K562 (cell line): ENCODE measurements at regions not wholly inside any gene's neighbourhood (a gene's known extent, or its start where the extent isn't known, plus 50 kb on each side); places are given as distances from the start of the nearest gene placed in this dataset.

Experiments used
- CHCHD3 ChIP-seq: fragments of 250-450 bp; sonication (Bioruptor Pico); IDR thresholded peaks from 2 replicates; pipeline ENCODE4 v2.1.2; 2022; ENCODE audit warnings: mild to moderate bottlenecking
- FOXA1 ChIP-seq: fragments of 450-650 bp; IDR thresholded peaks from 2 replicates; pipeline ENCODE4 v1.6.1; 2016; ENCODE audit warnings: mild to moderate bottlenecking, borderline replicate concordance
- JUND ChIP-seq, 2 experiments: IDR thresholded peaks; 2 replicates in 1 of 2; 3 replicates in 1 of 2; pipeline ENCODE4 v1.6.1; 2011; ENCODE audit warnings: borderline replicate concordance in 2 of 2, low read depth in 2 of 2, low read length in 2 of 2, improper control_type of control experiment in 1 of 2, missing biosample characterization in 1 of 2, missing genetic modification characterization in 1 of 2, missing genetic modification reagents in 1 of 2
- KDM1A ChIP-seq, 2 experiments: fragments of 450-650 bp; IDR thresholded peaks; 2 replicates each; pipeline ENCODE4 v1.6.1; 2016; ENCODE audit warnings: mild to moderate bottlenecking in 2 of 2
- NR2C1 ChIP-seq, 2 experiments: fragments of 450-650 bp; IDR thresholded peaks; 2 replicates each; pipeline ENCODE4 v1.6.1; 2017; ENCODE audit warnings: mild to moderate bottlenecking in 2 of 2, antibody characterized with exemption in 1 of 2, inconsistent platforms in 1 of 2, missing compliant biosample characterization in 1 of 2, missing genetic modification characterization in 1 of 2
- NR2C2 ChIP-seq, 2 experiments: fragments of 200-800 bp in 1 of 2; sonication (Bioruptor generic) in 1 of 2; sonication (generic) in 1 of 2; formaldehyde crosslinking in 1 of 2; IDR thresholded peaks; 2 replicates each; pipeline versions ENCODE4 v1.6.1 to v1.8.0; 2016 to 2022; ENCODE audit warnings: mild to moderate bottlenecking in 1 of 2, missing compliant biosample characterization in 1 of 2, missing genetic modification characterization in 1 of 2, missing genetic modification reagents in 1 of 2
- POLR2A ChIP-seq: fragments of 450-650 bp; conservative IDR thresholded peaks from 2 replicates; pipeline ENCODE4 v1.6.1; 2016
- ZNF124 ChIP-seq: sonication (generic); formaldehyde crosslinking; IDR thresholded peaks from 2 replicates; pipeline ENCODE4 v1.8.1; 2022; ENCODE audit warnings: missing genetic modification reagents
- ZNF780A ChIP-seq: fragments of 250-450 bp; sonication (Bioruptor Pico); IDR thresholded peaks from 2 replicates; pipeline ENCODE4 v1.5.0; 2021; ENCODE audit warnings: mild to moderate bottlenecking
- ZZZ3 ChIP-seq: fragments of 450-650 bp; IDR thresholded peaks from 2 replicates; pipeline ENCODE4 v1.6.1; 2016; ENCODE audit warnings: antibody characterized with exemption, mild to moderate bottlenecking, moderate library complexity
- TF ChIP-seq, protein P1 (sequence below), 3 experiments: IDR thresholded peaks in 2 of 3; conservative IDR thresholded peaks in 1 of 3; 2 replicates each; pipeline ENCODE4 v1.5.1; 2011 to 2012; ENCODE audit warnings: low read length in 3 of 3, mild to moderate bottlenecking in 3 of 3, control low read depth in 2 of 3, improper control_type of control experiment in 1 of 3, inconsistent platforms in 1 of 3, low read depth in 1 of 3, mixed read lengths in 1 of 3, moderate library complexity in 1 of 3; ENCODE audit not compliant: insufficient read depth in 2 of 3
- TF ChIP-seq, protein P2 (sequence below): sonication (generic); formaldehyde crosslinking; IDR thresholded peaks from 2 replicates; pipeline ENCODE4 v1.8.1; 2023; ENCODE audit warnings: mild to moderate bottlenecking, missing genetic modification reagents

DNA sequence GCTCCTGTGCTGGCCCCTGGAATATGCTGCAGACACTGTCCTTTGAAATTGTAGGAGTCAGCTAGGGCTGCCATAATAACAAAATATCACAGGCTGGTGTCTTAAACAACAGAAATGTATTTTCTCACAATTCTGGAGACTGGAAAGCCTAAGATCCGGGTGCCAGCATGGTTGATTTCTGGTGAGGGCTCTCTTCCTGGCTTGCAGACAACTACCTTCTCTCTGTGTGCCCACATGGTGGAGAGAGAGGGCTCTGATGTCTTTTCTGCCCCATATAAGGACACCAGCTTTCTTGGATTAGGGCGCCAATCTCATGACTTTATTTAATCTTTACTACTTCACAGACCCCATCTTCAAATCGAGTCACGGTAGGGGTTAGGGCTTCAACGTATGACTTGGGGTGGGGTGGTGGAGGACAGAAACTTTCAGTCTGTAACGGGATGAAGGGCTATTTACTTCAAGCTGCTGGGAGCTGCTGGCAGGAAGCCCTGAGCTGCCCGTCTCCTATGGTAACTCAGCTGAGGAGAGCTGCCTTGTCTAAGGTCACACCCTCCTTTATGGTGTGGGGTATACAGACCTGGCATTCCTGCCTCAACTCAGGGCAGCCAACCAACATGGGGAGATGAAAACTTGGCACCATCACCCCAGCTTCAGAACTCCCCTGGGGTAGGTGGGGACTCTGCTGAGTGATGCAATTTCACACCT is 142.9 kb upstream of the ZBED5 start:
- TF ChIP-seq POLR2A (no peak), CHCHD3 (CRISPR knock-in tag) (no peak), NR2C2 (CRISPR knock-in tag; IDR thresholded peaks at IDR 0.05) (no peak), NR2C2 (tag; IDR thresholded peaks at IDR 0.05) (no peak), ZZZ3 (no peak), ZNF780A (CRISPR knock-in tag) (no peak), NR2C1 (IDR thresholded peaks at IDR 0.05) (no peak), NR2C1 (tag; IDR thresholded peaks at IDR 0.05) (no peak), KDM1A (IDR thresholded peaks at IDR 0.05) (no peak), JUND (IDR thresholded peaks at IDR 0.05; ENCODE audit: borderline replicate concordance, low read depth, low read length) (no peak), JUND (tag; IDR thresholded peaks at IDR 0.05; ENCODE audit: borderline replicate concordance, low read depth, low read length) (no peak), FOXA1 (no peak), ZNF124 (CRISPR knock-in tag) (no peak)
- TF ChIP-seq, protein P1, sequence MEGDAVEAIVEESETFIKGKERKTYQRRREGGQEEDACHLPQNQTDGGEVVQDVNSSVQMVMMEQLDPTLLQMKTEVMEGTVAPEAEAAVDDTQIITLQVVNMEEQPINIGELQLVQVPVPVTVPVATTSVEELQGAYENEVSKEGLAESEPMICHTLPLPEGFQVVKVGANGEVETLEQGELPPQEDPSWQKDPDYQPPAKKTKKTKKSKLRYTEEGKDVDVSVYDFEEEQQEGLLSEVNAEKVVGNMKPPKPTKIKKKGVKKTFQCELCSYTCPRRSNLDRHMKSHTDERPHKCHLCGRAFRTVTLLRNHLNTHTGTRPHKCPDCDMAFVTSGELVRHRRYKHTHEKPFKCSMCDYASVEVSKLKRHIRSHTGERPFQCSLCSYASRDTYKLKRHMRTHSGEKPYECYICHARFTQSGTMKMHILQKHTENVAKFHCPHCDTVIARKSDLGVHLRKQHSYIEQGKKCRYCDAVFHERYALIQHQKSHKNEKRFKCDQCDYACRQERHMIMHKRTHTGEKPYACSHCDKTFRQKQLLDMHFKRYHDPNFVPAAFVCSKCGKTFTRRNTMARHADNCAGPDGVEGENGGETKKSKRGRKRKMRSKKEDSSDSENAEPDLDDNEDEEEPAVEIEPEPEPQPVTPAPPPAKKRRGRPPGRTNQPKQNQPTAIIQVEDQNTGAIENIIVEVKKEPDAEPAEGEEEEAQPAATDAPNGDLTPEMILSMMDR (IDR thresholded peaks at IDR 0.05 in 2 of 3, conservative IDR thresholded peaks at IDR 0.05 in 1 of 3; ENCODE audit: insufficient read depth in 2 of 3, low read depth in 1 of 3, low read length in 3 of 3) = no peak
- TF ChIP-seq, protein P2, sequence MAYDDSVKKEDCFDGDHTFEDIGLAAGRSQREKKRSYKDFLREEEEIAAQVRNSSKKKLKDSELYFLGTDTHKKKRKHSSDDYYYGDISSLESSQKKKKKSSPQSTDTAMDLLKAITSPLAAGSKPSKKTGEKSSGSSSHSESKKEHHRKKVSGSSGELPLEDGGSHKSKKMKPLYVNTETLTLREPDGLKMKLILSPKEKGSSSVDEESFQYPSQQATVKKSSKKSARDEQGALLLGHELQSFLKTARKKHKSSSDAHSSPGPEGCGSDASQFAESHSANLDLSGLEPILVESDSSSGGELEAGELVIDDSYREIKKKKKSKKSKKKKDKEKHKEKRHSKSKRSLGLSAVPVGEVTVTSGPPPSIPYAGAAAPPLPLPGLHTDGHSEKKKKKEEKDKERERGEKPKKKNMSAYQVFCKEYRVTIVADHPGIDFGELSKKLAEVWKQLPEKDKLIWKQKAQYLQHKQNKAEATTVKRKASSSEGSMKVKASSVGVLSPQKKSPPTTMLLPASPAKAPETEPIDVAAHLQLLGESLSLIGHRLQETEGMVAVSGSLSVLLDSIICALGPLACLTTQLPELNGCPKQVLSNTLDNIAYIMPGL = no peak
